NCI-H2196 (cell line): ENCODE measurements at regions not wholly inside any gene's neighbourhood (a gene's known extent, or its start where the extent isn't known, plus 50 kb on each side); places are given as distances from the start of the nearest gene placed in this dataset.
"Not testable (repeated sequence)": the region's sequence is repeated elsewhere in the genome, so short reads cannot be mapped to it uniquely, and the experiment has no call there.

ENCODE experiments used
- DNase-seq: peaks from one replicate; lab custom pipeline; 2025; ENCODE audit not compliant: unreplicated experiment; lab: John Stamatoyannopoulos, UW

DNA sequence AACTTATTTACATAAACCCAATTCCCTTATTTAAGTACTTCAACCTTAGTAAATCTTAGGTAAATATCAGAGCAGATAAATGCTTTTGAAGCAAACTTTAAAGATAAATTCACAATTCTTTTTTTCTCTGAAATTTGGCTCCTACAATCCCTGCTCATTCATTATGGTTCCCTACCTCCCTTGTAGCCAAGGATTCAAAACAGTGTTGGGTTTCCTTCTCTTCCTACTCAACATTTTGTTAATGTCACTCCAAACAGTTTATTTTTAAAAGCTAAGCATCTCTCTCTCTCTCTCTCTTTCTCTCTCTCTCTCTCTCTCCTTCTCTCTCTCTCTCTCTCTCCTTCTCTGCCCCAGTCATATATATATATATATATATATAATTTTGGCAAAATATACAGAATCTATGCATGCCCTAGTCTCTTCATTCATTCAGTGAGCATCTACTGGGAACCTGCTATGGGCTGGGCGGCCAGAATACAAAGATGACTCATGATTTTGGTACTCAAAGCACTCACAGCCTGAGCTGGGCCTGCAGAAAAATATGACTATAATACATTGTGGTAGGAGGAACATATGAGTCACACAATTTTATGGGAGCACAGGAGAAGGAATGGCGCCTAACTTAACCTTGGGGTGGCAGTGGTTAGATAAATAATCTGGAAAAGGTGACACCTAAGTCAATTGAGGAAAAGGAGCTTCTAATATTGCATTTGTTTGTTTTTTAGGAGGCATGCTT is 123.7 kb upstream of the DHRS4 start:
- no peak for DNase-seq

DNA sequence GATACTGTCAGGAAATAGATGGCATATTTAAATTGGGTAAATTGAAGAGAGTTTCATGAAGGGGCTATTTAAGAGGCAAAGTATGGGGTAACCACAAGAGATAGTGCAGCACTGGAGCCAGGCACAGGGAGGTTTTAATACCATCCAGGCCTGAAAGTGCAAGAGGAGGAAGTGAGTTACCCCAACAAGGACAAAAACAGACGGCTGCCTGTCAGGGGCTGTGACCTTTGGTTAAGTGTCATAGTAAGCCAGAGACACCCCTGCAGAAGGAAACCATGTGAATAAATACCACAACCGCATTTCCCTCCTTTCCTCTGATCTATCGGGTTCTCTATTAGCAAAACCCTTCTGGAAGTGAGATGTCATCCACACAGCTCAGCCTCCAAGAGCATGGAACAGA is 122.0 kb upstream of the DHRS4 start:
- no peak for DNase-seq

DNA sequence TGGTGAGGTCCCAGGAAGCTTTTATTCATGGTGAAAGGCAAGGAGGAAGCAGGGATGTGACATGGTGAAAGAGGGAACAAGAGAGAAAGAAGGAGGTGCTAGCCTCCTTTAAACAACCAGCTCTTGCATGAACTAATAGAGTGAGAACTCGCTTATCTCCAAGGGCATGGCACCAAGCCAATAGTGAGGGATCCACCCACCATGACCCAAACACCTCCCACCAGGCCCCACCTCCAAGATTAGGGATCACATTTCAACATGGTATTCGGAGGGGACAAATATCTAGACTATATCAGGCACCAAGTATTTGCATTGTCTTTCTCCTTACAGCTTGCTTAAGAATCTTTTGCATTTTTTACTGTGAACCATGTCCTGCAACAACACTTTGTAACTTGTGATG is 91.9 kb upstream of the DHRS4 start:
- DNase-seq = no peak

DNA sequence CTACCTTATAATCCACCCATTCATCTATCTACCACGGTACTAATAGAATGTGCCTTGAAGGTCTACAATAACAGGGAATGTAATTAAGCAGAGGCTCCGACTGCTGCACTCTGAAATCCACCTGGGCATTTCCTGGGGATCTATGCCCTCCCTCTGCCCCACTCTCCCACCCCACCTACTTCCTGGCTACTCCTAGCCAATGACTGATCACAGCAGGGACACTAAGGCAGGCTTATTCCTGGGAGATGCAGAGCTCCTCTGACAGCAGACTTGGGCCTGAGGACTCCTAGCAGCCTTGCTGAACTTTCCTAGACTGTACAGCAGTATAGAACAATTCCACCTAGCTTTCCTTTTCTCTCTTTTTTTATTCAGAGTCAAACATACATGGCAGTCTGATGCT is 91.1 kb upstream of the DHRS4 start:
- no peak for DNase-seq

DNA sequence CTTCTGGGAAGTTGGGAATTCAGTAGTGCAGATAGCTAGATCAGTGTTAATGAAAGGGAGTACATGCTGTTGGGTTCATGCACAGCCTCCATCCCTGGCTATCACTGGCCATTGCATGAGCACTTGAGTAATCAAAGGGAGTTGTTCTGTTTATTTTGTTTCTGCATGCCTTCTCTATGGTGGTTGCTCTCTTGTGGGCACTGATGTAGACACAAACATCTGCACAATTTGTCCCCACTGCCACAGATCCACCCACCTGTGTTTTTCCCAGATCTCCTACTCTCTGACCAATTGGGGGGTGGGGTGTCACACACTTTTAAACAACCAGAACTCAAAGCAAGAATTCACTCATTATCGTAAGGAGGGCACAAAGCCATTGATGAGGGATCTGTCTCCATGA is 89.7 kb upstream of the DHRS4 start:
- no peak for DNase-seq

DNA sequence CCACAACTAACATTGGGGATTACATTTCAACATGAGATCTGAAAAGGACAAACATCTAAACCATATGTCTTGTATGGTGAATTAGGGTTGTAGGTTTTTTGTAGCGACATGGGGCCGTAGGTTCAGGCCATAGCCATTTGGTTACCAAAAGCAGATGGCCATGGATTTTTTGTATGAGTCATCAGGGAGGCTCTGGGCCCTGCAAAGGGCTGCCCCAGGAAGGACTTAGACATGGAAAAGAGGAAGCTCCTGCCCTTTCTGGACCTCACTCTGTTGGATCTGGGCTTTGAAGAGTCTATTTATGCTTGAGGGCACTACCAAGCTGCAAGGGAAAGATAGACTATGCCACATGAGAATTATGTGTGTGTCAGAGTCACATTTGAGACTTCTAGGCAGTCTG is 89.3 kb upstream of the DHRS4 start:
- no peak for DNase-seq

DNA sequence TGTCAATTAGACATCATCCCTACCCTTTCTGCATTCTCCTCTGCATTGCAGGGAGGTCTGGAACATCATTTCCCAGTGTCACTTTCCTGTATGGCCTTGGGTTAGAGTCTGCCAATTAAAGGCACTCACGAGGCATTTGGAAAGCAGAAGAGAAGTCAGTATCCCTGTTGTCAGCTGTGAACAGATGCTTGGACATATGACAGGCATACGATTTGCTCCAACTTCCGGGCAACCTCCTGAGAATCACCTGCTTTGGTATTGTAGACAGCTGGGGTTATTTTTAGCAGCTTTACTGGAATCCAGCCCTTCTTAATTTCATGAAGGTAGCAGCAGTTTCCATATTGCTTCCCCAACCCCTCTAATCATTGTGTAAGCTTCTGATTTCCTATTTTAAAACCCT is 88.7 kb upstream of the DHRS4 start:
- no peak for DNase-seq

DNA sequence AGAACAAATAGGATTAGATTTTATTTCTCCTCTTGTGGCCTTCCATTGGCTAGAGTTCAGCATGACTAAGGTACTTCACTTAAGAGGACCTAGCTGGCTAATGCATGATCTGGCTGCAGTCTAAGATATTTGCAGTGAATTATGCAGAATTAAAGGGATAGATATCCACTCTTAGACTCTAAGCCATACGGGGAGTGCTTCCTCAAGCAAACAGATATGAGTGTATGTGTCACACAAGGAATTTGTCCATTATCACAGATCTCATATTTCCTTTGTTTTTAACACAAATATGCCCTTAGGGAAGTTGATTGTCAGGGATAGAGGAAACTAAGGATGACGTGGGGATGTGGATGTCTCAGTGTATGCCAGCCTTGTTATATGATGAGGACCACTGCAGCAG is 88.1 kb upstream of the DHRS4 start:
- peak; percentile 41 for DNase-seq

DNA sequence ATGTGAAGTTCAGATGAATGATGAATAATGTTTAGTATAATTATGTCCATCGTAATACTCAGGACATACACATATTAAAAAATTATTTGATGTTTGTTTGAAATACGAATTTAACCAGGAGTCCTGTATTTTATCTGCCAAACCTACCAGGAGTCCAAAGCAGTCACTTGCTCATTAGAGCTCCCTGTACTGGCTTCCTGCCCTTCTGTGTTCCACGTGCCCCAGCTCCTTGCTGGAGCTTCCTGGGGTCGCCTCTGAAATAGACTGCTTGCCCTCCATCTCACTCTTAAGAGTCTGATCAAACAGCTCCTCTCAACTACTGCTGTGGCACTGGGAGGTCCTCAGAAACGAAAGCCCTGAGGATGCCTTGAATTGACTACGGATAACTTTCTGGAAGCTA is 87.3 kb upstream of the DHRS4 start:
- DNase-seq = no peak

DNA sequence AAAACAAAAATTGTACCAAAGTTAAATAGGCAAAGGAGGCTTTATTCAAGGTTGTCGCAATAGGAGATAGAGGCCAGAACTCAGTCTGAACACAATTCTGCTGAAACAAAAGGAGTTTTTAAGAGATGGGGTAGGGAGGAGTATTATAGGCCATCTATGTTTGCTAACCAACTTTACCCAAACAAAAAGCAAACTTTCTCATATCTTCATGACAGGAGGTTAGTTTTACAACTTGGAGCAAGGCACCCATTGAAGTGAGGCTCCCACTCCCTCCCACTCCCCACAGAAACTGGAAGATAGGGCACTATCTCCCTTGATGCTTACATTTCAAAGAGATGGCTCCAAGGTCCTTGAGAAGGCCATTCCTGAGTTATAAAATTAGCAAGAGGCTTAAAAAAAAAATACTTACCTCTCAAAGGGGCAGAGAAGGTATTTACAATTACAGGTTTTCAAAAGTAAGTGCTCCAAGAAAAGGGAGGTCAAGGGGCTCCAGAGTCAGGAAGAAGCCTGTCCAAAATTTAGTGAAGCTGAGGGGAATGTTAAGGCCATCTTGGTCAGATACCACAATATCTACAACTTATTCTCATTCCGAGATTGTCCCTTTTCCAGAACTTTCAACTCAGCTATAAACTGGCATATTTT is 84.4 kb upstream of the DHRS4 start:
- no peak for DNase-seq

DNA sequence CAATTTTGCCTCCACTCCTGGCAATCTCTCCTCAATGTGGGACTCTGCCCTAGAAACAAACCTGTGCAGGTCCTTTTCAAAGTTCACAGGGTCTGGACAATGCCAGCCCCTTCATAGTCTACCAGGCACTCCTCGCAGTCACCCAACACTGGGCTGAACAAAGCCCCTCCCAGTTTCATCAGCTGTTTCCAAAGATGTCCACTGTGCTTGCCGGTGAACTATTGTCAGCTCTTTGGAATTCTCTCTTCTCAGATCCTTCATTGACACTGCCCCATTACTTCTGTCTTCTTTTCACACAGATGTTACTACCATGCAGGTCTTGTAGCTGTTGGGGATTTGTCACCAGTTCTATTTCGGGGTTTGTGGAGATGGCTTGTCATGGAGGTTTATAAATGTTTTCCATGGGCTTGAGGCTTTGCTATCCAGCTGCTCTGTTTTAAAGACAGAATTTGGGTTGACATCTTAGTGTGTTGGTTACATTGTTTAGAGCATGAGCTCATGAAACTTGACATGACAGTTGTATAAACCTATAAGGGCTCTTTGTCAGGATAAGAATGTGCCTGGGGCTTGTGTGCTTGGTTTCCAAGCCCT is 77.3 kb upstream of the DHRS4 start:
- DNase-seq = no peak

DNA sequence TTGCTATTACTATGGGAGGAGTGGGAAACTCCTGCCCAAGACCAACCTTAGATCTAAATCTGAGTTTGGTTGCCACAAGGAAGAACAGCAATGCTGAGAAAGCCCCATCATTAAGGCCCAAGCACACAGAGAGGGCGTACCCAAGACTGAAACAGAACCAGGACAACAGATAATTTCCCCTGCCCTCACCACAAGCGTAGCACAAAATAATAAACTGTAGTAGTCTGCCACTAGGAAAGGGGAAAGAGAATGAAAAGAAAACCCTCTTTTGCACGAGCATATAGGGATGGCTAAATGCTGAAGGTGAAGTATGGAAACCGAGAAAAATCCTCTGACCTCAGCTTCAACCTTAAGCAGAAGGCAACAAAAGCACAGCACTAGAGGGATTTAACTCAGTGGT is 76.5 kb upstream of the DHRS4 start:
- no peak for DNase-seq

DNA sequence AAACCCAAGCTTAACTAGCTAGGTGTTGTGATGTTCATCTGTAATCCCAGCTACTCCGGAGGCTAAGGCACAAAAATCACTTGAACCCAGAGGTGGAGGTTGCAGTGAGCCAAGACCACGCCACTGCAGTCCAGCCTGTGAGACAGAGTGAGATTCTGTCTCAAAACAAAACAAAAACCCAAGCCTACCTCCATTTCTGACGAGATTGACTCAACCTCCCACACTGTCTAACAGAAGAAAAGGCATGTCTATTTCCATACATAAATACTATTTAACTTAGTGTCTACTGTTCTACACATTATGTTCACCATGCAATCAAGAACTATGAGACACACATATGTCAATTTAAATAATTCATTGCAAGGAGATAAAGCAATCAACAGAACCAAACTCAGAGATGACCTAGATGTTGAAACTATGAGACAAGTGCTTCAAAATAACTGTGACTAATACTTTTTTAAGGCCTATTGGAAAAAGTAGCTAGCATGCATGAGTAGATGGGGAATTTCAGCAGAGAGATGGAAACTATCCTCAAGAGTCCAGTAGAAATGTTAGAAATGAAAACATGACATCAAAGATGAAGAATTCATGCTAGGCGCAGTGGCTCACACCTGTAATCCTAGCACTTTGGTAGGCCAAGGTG is 75.9 kb upstream of the DHRS4 start:
- DNase-seq = no peak

DNA sequence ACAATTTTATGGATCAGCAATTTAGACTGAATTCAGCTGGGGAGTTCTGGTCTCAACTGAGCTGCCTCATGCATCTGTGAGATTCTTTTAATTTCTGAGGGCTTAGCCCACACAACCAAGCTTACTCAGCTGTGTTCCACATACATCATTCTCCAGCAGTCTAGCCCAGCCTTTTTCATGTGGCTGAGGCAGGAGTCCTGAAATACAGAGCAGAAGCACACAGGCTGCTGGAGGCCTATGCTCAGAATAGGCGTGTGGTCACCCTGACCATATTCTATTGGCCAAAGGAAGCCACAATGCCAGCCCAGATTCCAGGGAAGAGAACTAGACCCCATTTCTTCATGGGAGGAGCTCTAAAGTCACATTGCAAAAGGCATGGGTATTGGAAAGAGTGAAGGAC is 72.3 kb upstream of the DHRS4 start:
- DNase-seq = no peak

DNA sequence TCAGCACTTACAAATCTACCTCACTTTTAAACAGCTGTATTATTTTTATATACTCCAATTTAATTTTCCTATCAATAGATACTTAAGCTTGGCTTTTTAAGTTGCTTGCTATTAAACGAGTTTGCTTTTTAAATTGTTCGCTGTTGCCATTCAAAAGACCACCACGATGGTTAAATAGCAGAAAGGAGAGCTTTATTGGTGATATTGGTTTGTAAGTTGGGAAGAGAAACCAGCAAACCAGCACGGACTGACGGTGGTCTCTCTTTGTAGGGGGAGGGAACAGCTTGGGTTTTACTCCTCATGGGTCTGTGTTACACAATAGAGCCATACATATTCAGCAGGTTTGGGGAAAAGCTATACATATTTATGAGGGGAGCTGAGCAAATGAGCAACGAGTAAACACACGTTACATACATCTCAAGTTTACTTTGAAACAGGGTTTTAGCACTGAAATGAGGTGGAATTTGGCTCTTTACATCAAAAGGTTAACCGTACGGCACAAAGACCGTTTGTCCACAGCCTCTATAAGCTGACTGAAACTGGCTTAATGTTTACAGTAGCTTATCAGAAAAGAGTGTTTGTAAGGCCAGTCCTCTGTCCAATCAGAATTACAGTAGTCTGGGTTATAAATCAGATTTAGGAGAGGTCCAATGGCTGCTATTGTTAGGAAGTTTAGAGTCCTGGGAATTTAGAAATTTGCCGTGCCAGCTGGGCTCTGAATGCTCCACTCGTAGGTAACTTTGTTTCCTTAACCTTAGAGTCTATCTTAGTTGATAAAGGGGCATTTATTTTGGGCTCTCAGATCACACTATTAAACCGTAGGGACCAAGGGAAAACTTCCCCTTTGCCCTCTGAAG is 69.7 kb upstream of the DHRS4 start:
- no peak for DNase-seq

DNA sequence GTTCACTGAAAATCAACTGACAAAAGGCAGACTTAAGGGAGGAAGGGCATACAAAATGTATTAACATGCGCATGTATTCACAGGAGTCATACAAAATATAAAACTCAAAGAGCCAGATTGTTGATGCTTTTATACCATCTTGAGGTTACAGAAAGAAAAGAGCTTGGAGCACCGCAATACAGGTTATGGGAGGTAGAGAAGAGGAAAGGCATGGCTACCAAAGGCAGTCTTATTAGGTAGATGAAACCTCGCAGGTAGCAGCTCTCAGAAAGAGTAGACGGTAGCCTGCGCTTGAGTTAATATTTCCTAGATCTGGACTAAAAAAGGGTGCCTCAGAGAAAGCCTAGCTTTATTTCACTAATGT is 69.0 kb upstream of the DHRS4 start:
- DNase-seq = no peak

DNA sequence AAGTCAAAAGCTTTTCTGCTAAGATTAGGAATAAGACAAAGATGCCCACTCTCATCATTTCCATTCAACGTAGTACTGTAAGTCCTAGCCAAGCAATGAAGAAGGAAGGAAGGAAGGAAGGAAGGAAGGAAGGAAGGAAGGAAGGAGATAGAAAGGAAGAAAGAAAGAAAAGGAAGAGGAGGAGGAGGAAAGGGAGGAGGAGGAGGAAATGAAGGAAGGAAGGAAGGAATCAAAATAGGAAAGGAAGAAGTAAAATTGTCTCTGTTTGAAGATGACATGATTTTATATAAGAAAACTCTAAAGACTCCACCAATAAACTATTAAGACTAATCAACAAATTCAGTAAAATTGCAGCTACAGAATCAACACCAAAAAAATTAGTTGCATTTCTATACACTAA is 66.0 kb upstream of the DHRS4 start:
- DNase-seq = no peak

DNA sequence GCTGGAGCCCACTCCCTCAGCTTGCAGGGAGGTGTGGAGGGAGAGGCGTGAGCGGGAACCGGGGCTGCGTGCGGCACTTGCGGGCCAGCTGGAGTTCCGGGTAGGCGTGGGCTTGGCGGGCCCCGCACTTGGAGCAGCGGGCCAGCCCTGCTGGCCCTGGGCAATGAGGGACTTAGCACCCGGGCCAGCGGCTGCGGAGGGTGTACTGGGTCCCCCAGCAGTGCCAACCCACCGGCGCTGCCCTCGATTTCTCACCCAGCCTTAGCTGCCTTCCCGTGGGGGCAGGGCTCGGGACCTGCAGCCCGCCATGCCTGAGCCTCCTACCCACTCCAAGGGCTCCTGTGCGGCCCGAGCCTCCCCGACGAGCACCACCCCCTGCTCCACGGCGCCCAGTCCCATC is 61.9 kb upstream of the DHRS4 start:
- DNase-seq = not testable (repeated sequence)

DNA sequence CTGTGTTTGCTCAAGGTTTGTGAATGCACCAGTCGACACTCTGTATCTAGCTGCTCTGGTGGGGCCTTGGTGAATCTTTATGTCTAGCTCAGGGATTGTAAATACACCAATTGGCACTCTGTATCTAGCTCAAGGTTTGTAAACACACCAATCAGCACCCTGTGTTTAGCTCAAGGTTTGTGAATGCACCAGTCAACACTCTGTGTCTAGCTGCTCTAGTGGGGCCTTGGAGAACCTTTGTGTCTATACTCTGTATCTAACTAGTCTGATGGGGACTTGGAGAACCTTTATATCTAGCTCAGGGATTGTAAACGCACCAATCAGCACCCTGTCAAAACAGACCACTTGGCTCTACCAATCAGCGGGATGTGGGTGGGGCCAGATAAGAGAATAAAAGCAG is 61.3 kb upstream of the DHRS4 start:
- DNase-seq = not testable (repeated sequence)

DNA sequence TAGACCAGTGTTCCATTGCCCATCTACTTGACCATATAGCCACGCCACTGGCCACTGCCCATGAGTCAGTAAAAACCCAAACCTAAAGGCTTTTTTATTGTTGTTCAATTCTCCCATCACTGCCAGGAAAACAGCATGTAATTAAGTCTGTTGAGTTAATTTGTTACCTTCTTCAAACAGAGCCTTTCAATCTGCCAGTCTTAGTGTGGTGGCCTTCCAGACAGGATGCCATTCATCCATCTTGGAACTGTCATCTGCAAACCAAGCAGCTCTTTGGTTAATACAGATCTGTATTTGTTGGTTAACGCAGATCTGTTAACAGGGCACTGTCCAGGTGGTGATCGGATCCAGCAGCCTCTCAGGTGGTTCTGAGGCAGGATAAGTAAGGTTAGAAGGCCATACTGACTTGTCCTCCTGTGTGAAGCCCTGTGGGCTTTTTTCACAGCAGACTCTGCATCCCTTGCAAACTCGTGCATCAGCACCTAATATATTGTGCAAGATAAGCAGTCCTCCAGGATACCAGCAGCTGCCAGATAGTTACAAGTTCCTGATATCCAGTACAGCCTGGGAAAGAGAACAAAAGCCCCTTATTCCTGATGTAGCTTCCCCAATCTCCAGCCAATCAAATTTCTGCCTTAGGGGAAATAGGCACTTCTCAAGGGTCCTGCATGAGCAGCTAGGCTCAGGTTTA is 59.1 kb upstream of the DHRS4 start:
- no peak for DNase-seq

DNA sequence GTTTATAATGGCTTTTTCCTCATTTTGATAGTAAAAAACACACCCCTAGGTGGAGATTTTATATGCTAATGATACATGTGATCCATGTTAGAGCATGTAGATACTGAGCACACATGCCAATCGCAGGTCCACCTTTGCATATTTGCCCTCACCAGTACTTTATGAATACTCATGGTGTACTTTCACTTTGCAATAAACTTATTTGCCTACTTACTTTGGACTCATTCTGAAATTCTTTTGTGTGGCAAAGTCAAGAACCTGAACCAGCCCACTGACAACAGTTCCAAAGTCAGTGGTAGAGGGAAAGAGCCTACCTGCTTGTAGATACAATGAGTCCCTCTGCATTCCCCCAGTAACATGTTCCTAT is 58.5 kb upstream of the DHRS4 start:
- no peak for DNase-seq
